NCI-H526 (cell line): ENCODE measurements at regions not wholly inside any gene's neighbourhood (a gene's known extent, or its start where the extent isn't known, plus 50 kb on each side); places are given as distances from the start of the nearest gene placed in this dataset.

ENCODE experiments used
- DNase-seq, 2 experiments: peaks; one replicate each; lab custom pipeline; 2025; lab: John Stamatoyannopoulos, UW

- DNase-seq = no peak
Measured at GRCh38 chr13:111844222-111844671, 222.7 kb upstream of the SOX1 start.

DNA sequence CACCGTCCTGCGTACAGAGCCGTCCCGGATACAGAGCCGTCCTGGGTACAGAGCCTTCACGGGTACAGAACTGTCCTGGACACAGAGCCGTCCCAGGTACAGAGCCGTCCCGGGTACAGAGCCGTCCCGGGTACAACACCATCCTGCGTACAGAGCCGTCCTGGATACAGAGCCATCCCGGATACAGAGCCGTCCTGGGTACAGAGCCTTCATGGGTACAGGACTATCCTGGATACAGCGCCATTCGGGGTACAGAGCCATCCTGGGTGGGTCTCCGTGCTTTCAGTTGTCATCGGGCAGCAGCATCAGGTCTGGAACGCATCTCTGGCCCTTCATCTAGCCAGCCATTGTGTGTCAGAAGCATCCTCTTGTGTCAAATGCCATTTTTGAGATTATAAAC, 222.3 kb upstream of the SOX1 start:
- DNase-seq = no peak

DNA sequence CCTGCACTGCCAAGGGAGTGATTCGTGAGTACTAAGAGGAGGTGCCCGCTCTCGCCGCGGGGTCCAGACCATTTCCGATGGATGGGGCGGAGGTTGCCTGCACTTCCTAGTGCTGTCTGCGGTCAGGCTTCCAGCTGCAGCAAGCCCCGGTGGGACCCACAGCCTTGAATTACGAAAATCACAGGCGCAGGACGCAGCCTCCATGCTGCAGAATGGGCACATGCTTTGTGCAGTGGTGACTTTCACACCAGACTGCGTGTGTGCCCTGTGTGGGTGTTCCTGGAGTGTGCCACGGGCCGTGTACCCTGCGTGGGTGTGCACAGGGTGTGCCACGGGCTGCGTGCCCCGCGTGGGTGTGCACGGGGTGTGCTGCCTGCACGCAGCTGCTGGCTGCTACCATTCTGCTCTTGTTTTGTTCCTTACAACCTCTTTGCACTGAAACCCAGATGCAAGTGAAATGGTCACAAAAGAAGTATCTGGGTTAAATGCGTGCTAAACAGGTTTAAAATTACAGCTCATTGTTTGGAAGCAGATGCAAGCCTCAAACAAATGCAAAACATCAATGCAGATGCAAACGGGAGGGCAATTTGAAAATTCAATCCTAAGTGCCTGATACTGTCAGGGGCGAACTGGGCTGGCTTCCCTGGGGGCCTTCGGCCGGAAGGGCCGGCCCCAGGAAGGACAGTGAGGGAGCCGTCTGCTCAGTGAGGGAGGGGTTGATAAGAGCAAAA, 221.2 kb upstream of the SOX1 start:
- peak in 1 of 2 experiments; percentile 51 for DNase-seq

DNA sequence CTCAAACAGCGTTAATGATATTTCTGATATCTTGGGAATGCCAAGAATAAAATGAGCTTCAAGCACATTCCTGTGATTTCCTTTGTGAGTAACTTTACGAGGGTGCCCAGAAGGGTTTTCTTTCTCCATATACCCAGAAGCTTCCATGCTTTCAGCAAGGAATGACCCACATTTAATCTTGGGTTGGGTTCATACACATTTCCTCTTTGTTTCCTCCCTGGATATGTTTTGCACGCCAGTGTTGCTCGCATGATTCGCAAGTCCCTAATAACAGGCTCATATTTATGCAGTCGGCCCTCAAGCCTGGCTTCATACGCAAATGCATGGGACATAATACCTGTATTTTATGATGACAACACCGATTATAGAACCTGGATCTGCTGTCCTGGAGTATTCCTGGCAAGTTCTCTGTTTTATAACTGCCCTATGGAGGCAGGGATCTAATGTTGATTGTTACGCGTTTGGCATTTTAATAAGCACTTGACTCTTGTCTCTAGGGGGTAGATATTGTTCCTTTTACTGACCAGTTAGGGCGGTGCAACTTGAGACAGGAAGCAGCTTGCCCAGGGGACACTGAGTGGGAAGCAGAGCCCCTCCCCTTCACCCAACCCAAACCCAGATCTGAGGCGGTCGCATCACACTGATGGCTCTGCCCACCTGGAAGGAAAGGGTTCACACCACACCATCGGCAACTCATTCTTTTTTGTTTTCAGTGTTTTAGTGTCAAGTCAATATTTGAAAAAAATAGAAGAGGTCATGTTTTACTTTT, 220.4 kb upstream of the SOX1 start:
- peak; percentile 47 to 75 for DNase-seq

DNA sequence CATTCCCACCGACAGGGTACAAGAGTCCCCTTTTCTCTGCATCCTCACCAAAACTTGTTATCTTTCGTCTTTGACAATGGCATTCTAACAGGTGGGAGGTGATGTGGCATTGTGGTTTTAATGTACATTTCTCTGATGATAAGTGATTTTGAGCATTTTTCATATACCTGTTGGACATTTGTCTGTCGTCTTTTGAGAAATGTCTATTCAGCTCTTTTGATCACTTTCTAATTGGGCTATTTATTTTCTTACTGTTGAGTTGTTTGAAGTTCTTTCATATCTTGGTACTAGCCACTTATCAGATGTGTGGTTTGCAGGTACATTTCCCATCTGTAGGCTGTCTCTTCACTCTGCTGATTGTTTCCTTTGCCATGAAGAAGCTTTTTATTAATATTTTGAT, 219.0 kb upstream of the SOX1 start:
- DNase-seq = no peak

GRCh38 chr13:111850458-111850857, 216.5 kb upstream of the SOX1 start:
- no peak for DNase-seq

- no peak for DNase-seq
Measured at GRCh38 chr13:111850976-111851375, 216.0 kb upstream of the SOX1 start.

DNA sequence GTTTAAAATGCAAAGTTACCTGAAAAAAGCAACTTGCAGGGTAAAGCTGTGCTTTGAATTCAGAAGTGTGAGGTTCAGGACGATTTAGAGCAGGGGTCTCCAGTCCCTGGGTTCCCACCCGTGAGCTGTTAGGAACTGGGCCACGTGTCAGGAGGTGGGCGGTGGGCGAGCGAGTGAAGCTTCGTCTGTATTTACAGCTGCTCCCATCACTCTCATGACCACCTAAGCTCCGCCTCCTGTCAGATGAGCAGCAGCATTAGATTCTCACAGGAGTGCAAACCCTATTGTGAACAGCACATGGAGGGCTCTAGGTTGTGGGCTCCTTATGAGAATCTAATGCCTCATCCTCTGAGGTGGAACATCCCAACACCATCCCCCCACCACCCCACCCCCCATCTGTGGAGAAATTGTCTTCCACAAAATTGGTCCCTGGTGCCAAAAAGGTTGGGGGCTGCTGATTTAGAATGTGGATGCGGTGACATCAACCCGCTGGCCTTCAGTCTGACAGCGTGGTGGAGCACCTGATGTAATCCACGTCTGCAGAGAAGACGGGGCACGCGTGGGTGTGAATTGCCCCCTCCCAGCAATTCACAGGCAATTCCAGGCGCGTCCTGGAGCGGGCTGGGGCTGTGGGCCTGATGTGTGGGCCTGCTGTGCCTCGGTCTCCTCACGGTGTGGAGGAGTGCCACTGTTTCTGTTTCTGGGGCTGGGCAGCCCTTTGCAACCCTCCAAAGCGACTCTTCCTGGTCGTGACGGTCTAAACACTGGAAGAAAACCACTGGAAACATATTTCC, 214.0 kb upstream of the SOX1 start:
- DNase-seq = peak in 1 of 2 experiments; percentile 49

- DNase-seq = peak in 1 of 2 experiments; percentile 45
Measured at GRCh38 chr13:111853721-111854120, 213.2 kb upstream of the SOX1 start.

DNA sequence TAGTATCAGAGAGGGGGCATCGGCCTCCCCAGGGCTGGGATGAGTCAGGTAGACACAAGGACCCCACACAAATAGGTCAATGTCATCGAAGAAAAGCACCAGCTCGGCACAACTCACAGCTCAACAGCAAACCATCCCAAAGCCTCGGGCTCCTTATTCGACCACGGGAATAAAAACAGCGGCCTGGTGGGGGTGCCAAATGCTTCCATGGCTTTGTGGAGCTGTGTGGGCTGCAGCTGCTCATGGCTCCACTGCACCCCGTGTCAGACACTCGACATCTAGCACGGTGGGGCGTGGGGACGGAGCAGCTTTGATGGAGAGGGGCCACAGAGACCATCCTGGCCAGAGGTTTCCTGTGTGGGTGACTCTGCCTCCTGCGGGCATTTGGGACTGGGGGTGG, 212.5 kb upstream of the SOX1 start:
- no peak for DNase-seq

GRCh38 chr13:111855191-111855590, 211.8 kb upstream of the SOX1 start:
- DNase-seq = no peak

- no peak for DNase-seq
Measured at GRCh38 chr13:111855786-111856185, 211.2 kb upstream of the SOX1 start.

GRCh38 chr13:111856571-111856970, 210.4 kb upstream of the SOX1 start:
- DNase-seq = no peak

- DNase-seq = no peak
Measured at GRCh38 chr13:111857336-111857735, 209.6 kb upstream of the SOX1 start.

- DNase-seq = no peak
Measured at GRCh38 chr13:111857846-111858560, 208.9 kb upstream of the SOX1 start.

- no peak for DNase-seq
Measured at GRCh38 chr13:111858571-111858970, 208.4 kb upstream of the SOX1 start.

- no peak for DNase-seq
Measured at GRCh38 chr13:111859354-111860230, 207.4 kb upstream of the SOX1 start.

DNA sequence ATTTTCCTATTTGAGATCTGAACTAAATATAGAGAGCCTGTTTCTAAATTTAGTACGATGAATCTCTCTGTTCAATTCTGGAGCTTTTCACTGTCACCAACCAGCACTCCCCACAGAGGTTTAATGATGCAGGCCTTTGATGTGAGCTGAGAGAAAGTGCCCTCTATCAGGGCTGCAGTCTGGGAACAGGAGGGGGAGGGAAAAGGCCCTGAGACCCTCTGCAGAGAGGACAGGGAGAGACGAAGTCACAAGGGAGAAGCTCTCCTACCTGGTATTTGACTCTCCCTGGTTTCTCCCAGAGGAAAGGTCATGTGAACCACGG, 206.8 kb upstream of the SOX1 start:
- no peak for DNase-seq

DNA sequence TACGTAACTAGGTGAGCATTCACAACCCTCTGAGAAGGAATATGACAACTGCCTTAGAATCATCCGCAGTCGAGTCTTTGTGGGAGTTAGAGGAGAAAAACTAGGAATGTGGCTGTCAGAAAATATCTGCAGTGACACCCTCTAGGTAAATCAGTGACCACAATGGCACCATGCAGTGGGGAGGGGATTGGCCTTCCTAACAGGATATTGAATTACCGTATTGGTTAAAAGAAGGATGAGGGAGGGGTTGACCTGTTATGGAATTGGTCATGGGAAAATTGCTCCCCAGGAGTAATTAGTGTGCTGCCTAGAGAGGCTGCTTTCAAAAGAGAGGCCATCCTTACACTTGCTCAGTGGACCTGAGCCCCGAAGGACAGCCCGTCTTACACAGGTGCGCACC, 205.6 kb upstream of the SOX1 start:
- no peak for DNase-seq

DNA sequence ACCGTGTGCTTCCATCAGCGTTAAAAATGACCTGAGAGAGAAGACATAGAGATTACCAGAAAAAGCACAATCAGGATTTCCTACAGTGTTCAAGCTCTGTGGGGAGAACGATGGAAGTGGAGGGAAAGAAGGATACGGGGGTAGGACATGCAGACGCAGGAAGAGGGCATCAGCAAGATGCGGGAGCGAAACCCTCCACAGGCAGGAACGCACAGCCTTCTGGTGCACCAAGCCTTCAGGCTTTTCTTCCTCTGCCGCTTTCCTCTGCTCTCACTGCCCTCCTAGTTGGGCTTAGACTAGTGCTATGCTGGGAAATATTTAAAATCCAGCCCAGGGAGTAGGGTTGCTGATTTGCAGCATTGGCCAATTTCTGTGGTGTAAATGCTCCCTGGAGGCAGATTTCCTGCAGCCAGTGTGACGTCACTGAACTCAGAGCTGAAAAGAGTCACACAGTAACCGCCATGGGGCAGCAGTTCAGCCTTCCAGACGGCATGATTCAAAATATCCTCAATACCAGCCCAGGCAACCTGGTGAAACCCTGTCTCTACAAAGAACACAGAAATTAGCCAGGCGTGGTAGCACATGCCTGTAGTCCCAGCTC, 205.1 kb upstream of the SOX1 start:
- peak in 1 of 2 experiments; percentile 13 for DNase-seq
